ENCODE measurements at regions not wholly inside any gene's neighbourhood (a gene's known extent, or its start where the extent isn't known, plus 50 kb on each side); places are given as distances from the start of the nearest gene placed in this dataset.

DNA sequence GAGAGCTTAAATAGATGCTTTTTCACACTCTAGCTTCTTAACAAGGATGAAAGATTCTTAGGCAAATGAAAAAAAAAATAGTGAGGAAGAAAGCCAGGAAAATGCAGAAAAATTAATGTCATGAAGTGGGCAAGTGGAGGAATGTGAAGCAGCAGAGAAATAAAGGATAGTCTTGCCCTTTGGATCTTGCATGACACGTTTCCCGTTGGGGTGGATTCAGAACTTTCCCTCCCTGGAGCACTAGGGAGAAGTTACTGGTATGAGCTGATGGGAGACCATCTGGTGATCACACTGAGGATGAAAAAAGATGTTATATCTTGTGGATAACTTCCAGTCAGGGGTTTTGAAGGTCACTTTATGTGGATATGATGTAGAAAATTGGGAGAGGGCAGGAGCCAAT is 361.8 kb upstream of the ROPN1 start:
- Histone ChIP-seq H2AFZ (ENCODE audit: low read length) (no peak overlapping the region), H3K36me3 (ENCODE audit: insufficient read depth, low read length) (no peaks in the 10 kb centered on the region), H3K9me3 (ENCODE audit: low read length) (no peaks in the 10 kb centered on the region), H3K27ac (ENCODE audit: low read length) (no peak overlapping the region), H4K20me1 (ENCODE audit: insufficient read depth, low read depth, low read length) (no peaks in the 10 kb centered on the region), H3K4me2 (ENCODE audit: low read depth, low read length, poor library complexity, severe bottlenecking) (no peak overlapping the region), H3K9me2 (replicated peaks; ENCODE audit: insufficient read depth, low read length) (no peaks in the 10 kb centered on the region), H3K4me3 (ENCODE audit: low read length) (no peak overlapping the region), H3K9ac (ENCODE audit: low read length) (no peak overlapping the region), H3K4me1 (ENCODE audit: low read length) (no peaks in the 10 kb centered on the region), H3K79me2 (ENCODE audit: low read length) (no peaks in the 10 kb centered on the region), H3K27me3 (ENCODE audit: low read length) (no peaks in the 10 kb centered on the region)
- no peak for DNase-seq

DNA sequence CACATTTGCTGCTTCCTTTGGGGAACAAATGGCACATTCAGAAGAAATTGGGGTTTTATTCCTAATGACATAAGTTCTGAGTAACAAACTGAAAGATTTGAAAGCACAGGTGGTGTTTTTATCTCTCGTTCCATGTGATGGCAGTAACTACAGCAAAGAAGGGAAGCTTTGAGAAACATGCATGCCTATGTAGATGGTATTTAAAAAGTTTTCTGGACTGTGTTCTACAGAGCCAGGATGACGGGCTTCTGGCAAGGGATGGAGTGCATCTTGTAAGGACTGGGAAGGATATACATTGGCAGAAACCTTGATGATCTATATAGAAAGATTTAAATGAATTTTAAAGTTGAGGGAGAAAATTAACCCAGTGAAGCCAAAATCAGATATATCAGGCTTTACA is 362.2 kb upstream of the ROPN1 start:
- no peak overlapping the region for H3K27ac ChIP-seq (ENCODE audit: low read length)
- no peak overlapping the region for H3K9ac ChIP-seq (ENCODE audit: low read length)
- no peaks in the 10 kb centered on the region for H3K36me3 ChIP-seq (ENCODE audit: insufficient read depth, low read length)
- H3K4me1 ChIP-seq (ENCODE audit: low read length): no peaks in the 10 kb centered on the region
- no peak overlapping the region for H2AFZ ChIP-seq (ENCODE audit: low read length)
- H3K79me2 ChIP-seq (ENCODE audit: low read length): no peaks in the 10 kb centered on the region
- no peak overlapping the region for H3K4me3 ChIP-seq (ENCODE audit: low read length)
- H3K9me3 ChIP-seq (ENCODE audit: low read length): no peaks in the 10 kb centered on the region
- H3K4me2 ChIP-seq (ENCODE audit: low read depth, low read length, poor library complexity, severe bottlenecking): no peak overlapping the region
- H3K9me2 ChIP-seq (replicated peaks; ENCODE audit: insufficient read depth, low read length): no peaks in the 10 kb centered on the region
- DNase-seq: no peak
- H3K27me3 ChIP-seq (ENCODE audit: low read length): no peaks in the 10 kb centered on the region
- H4K20me1 ChIP-seq (ENCODE audit: insufficient read depth, low read depth, low read length): no peaks in the 10 kb centered on the region

- no peak overlapping the region for H3K4me2 ChIP-seq (ENCODE audit: low read depth, low read length, poor library complexity, severe bottlenecking)
- H3K27me3 ChIP-seq (ENCODE audit: low read length): no peaks in the 10 kb centered on the region
- no peak overlapping the region for H3K4me3 ChIP-seq (ENCODE audit: low read length)
- no peaks in the 10 kb centered on the region for H3K36me3 ChIP-seq (ENCODE audit: insufficient read depth, low read length)
- no peak overlapping the region for H3K9ac ChIP-seq (ENCODE audit: low read length)
- H3K4me1 ChIP-seq (ENCODE audit: low read length): no peaks in the 10 kb centered on the region
- H3K9me2 ChIP-seq (replicated peaks; ENCODE audit: insufficient read depth, low read length): no peaks in the 10 kb centered on the region
- no peaks in the 10 kb centered on the region for H4K20me1 ChIP-seq (ENCODE audit: insufficient read depth, low read depth, low read length)
- H3K9me3 ChIP-seq (ENCODE audit: low read length): no peaks in the 10 kb centered on the region
- no peak overlapping the region for H2AFZ ChIP-seq (ENCODE audit: low read length)
- no peak for DNase-seq
- H3K79me2 ChIP-seq (ENCODE audit: low read length): no peaks in the 10 kb centered on the region
- H3K27ac ChIP-seq (ENCODE audit: low read length): no peak overlapping the region
Observed at GRCh38 chr3:124358156-124358555, 366.2 kb upstream of the ROPN1 start.

- Histone ChIP-seq H3K4me3 (ENCODE audit: low read length) (no peak overlapping the region), H3K27ac (ENCODE audit: low read length) (no peak overlapping the region), H3K9me3 (ENCODE audit: low read length) (no peaks in the 10 kb centered on the region), H3K79me2 (ENCODE audit: low read length) (no peaks in the 10 kb centered on the region), H3K36me3 (ENCODE audit: insufficient read depth, low read length) (no peaks in the 10 kb centered on the region), H3K4me2 (ENCODE audit: low read depth, low read length, poor library complexity, severe bottlenecking) (no peak overlapping the region), H3K27me3 (ENCODE audit: low read length) (no peaks in the 10 kb centered on the region), H3K9ac (ENCODE audit: low read length) (no peak overlapping the region), H4K20me1 (ENCODE audit: insufficient read depth, low read depth, low read length) (no peaks in the 10 kb centered on the region), H3K9me2 (replicated peaks; ENCODE audit: insufficient read depth, low read length) (no peaks in the 10 kb centered on the region), H3K4me1 (ENCODE audit: low read length) (no peaks in the 10 kb centered on the region), H2AFZ (ENCODE audit: low read length) (no peak overlapping the region)
- DNase-seq: no peak
Observed at GRCh38 chr3:124360155-124360554, 368.2 kb upstream of the ROPN1 start.

DNA sequence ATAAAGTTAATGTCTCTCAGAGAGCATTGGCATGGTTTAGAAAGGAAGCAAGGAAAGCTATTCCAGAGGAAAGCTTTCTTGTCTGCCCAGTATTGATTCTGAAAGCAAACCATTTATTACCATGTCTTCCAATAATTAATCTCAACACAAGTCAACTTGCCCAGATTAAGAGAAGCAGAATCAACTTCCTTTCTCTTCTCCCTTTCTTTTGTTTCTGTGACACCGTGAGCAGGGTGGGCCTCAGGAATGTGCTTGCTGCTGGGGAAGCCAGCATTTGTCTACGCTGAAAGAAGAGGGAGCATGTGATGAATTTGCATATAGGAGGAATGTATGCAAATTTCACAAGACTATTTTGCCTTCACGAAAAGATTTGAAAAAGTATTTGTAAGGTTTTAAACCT is 368.6 kb upstream of the ROPN1 start:
- Histone ChIP-seq H3K79me2 (ENCODE audit: low read length) (no peaks in the 10 kb centered on the region), H3K4me1 (ENCODE audit: low read length) (no peaks in the 10 kb centered on the region), H3K9me3 (ENCODE audit: low read length) (no peaks in the 10 kb centered on the region), H3K27me3 (ENCODE audit: low read length) (no peaks in the 10 kb centered on the region), H3K9ac (ENCODE audit: low read length) (no peak overlapping the region), H3K4me3 (ENCODE audit: low read length) (no peak overlapping the region), H3K4me2 (ENCODE audit: low read depth, low read length, poor library complexity, severe bottlenecking) (no peak overlapping the region), H4K20me1 (ENCODE audit: insufficient read depth, low read depth, low read length) (no peaks in the 10 kb centered on the region), H3K36me3 (ENCODE audit: insufficient read depth, low read length) (no peaks in the 10 kb centered on the region), H2AFZ (ENCODE audit: low read length) (no peak overlapping the region), H3K9me2 (replicated peaks; ENCODE audit: insufficient read depth, low read length) (no peaks in the 10 kb centered on the region), H3K27ac (ENCODE audit: low read length) (no peak overlapping the region)
- DNase-seq: no peak

GRCh38 chr3:124361566-124361965 is 368.7 kb upstream of the UMPS start:
- Histone ChIP-seq H3K4me3 (ENCODE audit: low read length) (no peak overlapping the region), H3K27me3 (ENCODE audit: low read length) (no peaks in the 10 kb centered on the region), H3K79me2 (ENCODE audit: low read length) (no peaks in the 10 kb centered on the region), H3K4me2 (ENCODE audit: low read depth, low read length, poor library complexity, severe bottlenecking) (no peak overlapping the region), H3K9me2 (replicated peaks; ENCODE audit: insufficient read depth, low read length) (no peaks in the 10 kb centered on the region), H3K27ac (ENCODE audit: low read length) (no peak overlapping the region), H4K20me1 (ENCODE audit: insufficient read depth, low read depth, low read length) (no peaks in the 10 kb centered on the region), H3K4me1 (ENCODE audit: low read length) (no peaks in the 10 kb centered on the region), H3K9me3 (ENCODE audit: low read length) (no peaks in the 10 kb centered on the region), H3K9ac (ENCODE audit: low read length) (no peak overlapping the region), H2AFZ (ENCODE audit: low read length) (no peak overlapping the region), H3K36me3 (ENCODE audit: insufficient read depth, low read length) (no peaks in the 10 kb centered on the region)
- DNase-seq: no peak

GRCh38 chr3:124362455-124362854 is 367.8 kb upstream of the UMPS start:
- H3K27ac ChIP-seq (ENCODE audit: low read length): no peak overlapping the region
- H3K4me1 ChIP-seq (ENCODE audit: low read length): no peaks in the 10 kb centered on the region
- H3K27me3 ChIP-seq (ENCODE audit: low read length): no peaks in the 10 kb centered on the region
- no peaks in the 10 kb centered on the region for H3K36me3 ChIP-seq (ENCODE audit: insufficient read depth, low read length)
- no peak for DNase-seq
- H3K79me2 ChIP-seq (ENCODE audit: low read length): no peaks in the 10 kb centered on the region
- no peak overlapping the region for H3K9ac ChIP-seq (ENCODE audit: low read length)
- no peaks in the 10 kb centered on the region for H3K9me3 ChIP-seq (ENCODE audit: low read length)
- no peak overlapping the region for H3K4me3 ChIP-seq (ENCODE audit: low read length)
- H3K9me2 ChIP-seq (replicated peaks; ENCODE audit: insufficient read depth, low read length): no peaks in the 10 kb centered on the region
- H2AFZ ChIP-seq (ENCODE audit: low read length): no peak overlapping the region
- no peaks in the 10 kb centered on the region for H4K20me1 ChIP-seq (ENCODE audit: insufficient read depth, low read depth, low read length)
- no peak overlapping the region for H3K4me2 ChIP-seq (ENCODE audit: low read depth, low read length, poor library complexity, severe bottlenecking)

- Histone ChIP-seq H3K27me3 (ENCODE audit: low read length) (no peaks in the 10 kb centered on the region), H3K27ac (ENCODE audit: low read length) (no peak overlapping the region), H3K9me3 (ENCODE audit: low read length) (no peaks in the 10 kb centered on the region), H2AFZ (ENCODE audit: low read length) (no peak overlapping the region), H3K9me2 (replicated peaks; ENCODE audit: insufficient read depth, low read length) (no peaks in the 10 kb centered on the region), H3K9ac (ENCODE audit: low read length) (no peak overlapping the region), H4K20me1 (ENCODE audit: insufficient read depth, low read depth, low read length) (no peaks in the 10 kb centered on the region), H3K4me1 (ENCODE audit: low read length) (no peaks in the 10 kb centered on the region), H3K4me3 (ENCODE audit: low read length) (no peak overlapping the region), H3K79me2 (ENCODE audit: low read length) (no peaks in the 10 kb centered on the region), H3K36me3 (ENCODE audit: insufficient read depth, low read length) (no peaks in the 10 kb centered on the region), H3K4me2 (ENCODE audit: low read depth, low read length, poor library complexity, severe bottlenecking) (no peak overlapping the region)
- DNase-seq: no peak
Observed at GRCh38 chr3:124363476-124363875, 366.8 kb upstream of the UMPS start.

GRCh38 chr3:124364317-124365020 is 365.8 kb upstream of the UMPS start:
- Histone ChIP-seq H2AFZ (ENCODE audit: low read length) (no peak overlapping the region), H3K27ac (ENCODE audit: low read length) (no peak overlapping the region), H3K4me2 (ENCODE audit: low read depth, low read length, poor library complexity, severe bottlenecking) (no peak overlapping the region), H4K20me1 (ENCODE audit: insufficient read depth, low read depth, low read length) (no peaks in the 10 kb centered on the region), H3K36me3 (ENCODE audit: insufficient read depth, low read length) (no peaks in the 10 kb centered on the region), H3K79me2 (ENCODE audit: low read length) (no peaks in the 10 kb centered on the region), H3K9me2 (replicated peaks; ENCODE audit: insufficient read depth, low read length) (no peaks in the 10 kb centered on the region), H3K4me1 (ENCODE audit: low read length) (no peaks in the 10 kb centered on the region), H3K9ac (ENCODE audit: low read length) (no peak overlapping the region), H3K9me3 (ENCODE audit: low read length) (no peaks in the 10 kb centered on the region), H3K27me3 (ENCODE audit: low read length) (no peaks in the 10 kb centered on the region), H3K4me3 (ENCODE audit: low read length) (no peak overlapping the region)
- DNase-seq: no peak

Measured in Karpas-422 (cell line).